K562 (cell line): ENCODE measurements at regions not wholly inside any gene's neighbourhood (a gene's known extent, or its start where the extent isn't known, plus 50 kb on each side); places are given as distances from the start of the nearest gene placed in this dataset.

Experiments
- ATAC-seq: fragments of 200-7000 bp; cut with Tn5 transposase; 3 replicates; pipeline ENCODE4 v1.9.1; 2020; ENCODE audit warnings: moderate library complexity
- BruUV-seq: library from RNA; stranded (reverse); fragments of 400-500 nt; replicated peaks from 2 replicates; lab custom pipeline; 2021; lab: Mats Ljungman, UMichigan
- CTCF ChIA-PET: fragments of 300-600 bp; formaldehyde crosslinking; extraction: SDS; loops from one replicate; lab custom pipeline; 2021; ENCODE audit warnings: low intra/inter-chr PET ratio; lab: Yijun Ruan, JAX
- POLR2A ChIA-PET: fragments of 300-600, 350-650 bp; sonication (Branson Sonifier 250); formaldehyde crosslinking; extraction: SDS; loops from one replicate; lab custom pipeline; 2021; ENCODE audit warnings: antibody characterized with exemption, inconsistent platforms; lab: Yijun Ruan, JAX
- DNase-seq, 4 experiments: peaks; one replicate each; pipeline versions ENCODE4 v3.0.0 to v3.0.0-alpha.2; 2011 to 2018; ENCODE audit warnings: low spot score in 3 of 4, mixed read lengths in 3 of 4; ENCODE audit errors: extremely low read depth in 1 of 4
- FAIRE-seq: peaks from 2 replicates; lab custom pipeline; 2011; peaks lifted over from hg19 to GRCh38; lab: Jason Lieb, UNC
- H2AFZ ChIP-seq: 2 replicates; pipeline ENCODE4 v1.6.0; 2011; ENCODE audit warnings: low read depth, low read length, control low read depth, inconsistent platforms
- H3K27ac ChIP-seq: fragments of 200-600 bp; 3 replicates; pipeline ENCODE4 v1.8.0; 2011; ENCODE audit warnings: low read depth, mild to moderate bottlenecking, control low read depth, inconsistent platforms, low read length, moderate library complexity, mixed read lengths; ENCODE audit errors: extremely low read depth
- H3K27me3 ChIP-seq, 2 experiments: fragments of 300-600 bp in 1 of 2; 2 replicates in 1 of 2; 3 replicates in 1 of 2; pipeline versions ENCODE4 v1.6.0 to v1.8.0; 2011; ENCODE audit warnings: inconsistent platforms in 2 of 2, low read length in 2 of 2, mild to moderate bottlenecking in 1 of 2, mixed read lengths in 1 of 2, moderate library complexity in 1 of 2; ENCODE audit not compliant: control insufficient read depth in 2 of 2, insufficient read depth in 2 of 2
- H3K36me3 ChIP-seq: fragments of 300-600 bp; 3 replicates; pipeline ENCODE4 v1.8.0; 2011; ENCODE audit warnings: mild to moderate bottlenecking, low read length, inconsistent platforms; ENCODE audit not compliant: control insufficient read depth, insufficient read depth
- H3K4me1 ChIP-seq, 2 experiments: fragments of 200-600 bp in 1 of 2; replicated peaks in 1 of 2; 2 replicates in 1 of 2; 3 replicates in 1 of 2; pipeline versions ENCODE4 v1.5.1 to v1.8.0; 2011; ENCODE audit warnings: inconsistent platforms in 2 of 2, low read length in 2 of 2, mild to moderate bottlenecking in 1 of 2, mixed read lengths in 1 of 2, moderate library complexity in 1 of 2; ENCODE audit not compliant: control insufficient read depth in 2 of 2, insufficient read depth in 2 of 2
- H3K4me2 ChIP-seq: 2 replicates; pipeline ENCODE4 v1.6.1; 2011; ENCODE audit warnings: low read length, control low read depth, inconsistent platforms, mixed read lengths; ENCODE audit not compliant: insufficient read depth
- H3K4me3 ChIP-seq: fragments of 200-600 bp; sonication (generic), shearing (Covaris generic); 2 replicates; pipeline ENCODE4 v1.5.1; 2016; ENCODE audit warnings: control low read depth, inconsistent platforms
- H3K79me2 ChIP-seq: fragments of 200-600 bp; 3 replicates; pipeline ENCODE4 v1.8.0; 2011; ENCODE audit warnings: low read length, inconsistent platforms; ENCODE audit not compliant: control insufficient read depth, insufficient read depth
- H3K9ac ChIP-seq, 2 experiments: 2 replicates each; pipeline versions ENCODE4 v1.6.0 to v1.6.1; 2011; ENCODE audit warnings: low read depth in 2 of 2, low read length in 2 of 2, control low read depth in 1 of 2, inconsistent platforms in 1 of 2, mild to moderate bottlenecking in 1 of 2, mixed read lengths in 1 of 2; ENCODE audit not compliant: insufficient read depth in 1 of 2
- H3K9me1 ChIP-seq: one replicate; pipeline ENCODE4 v1.6.0; 2011; ENCODE audit warnings: inconsistent platforms, mild to moderate bottlenecking, low read length, moderate library complexity; ENCODE audit not compliant: control insufficient read depth, insufficient read depth
- H3K9me3 ChIP-seq: replicated peaks from 2 replicates; pipeline ENCODE4 v1.5.1; 2011; ENCODE audit warnings: low read depth, low read length, inconsistent platforms; ENCODE audit not compliant: control insufficient read depth, insufficient read depth
- H4K20me1 ChIP-seq: replicated peaks from 2 replicates; pipeline ENCODE4 v1.6.1; 2011; ENCODE audit warnings: low read length, inconsistent platforms, mixed read lengths; ENCODE audit not compliant: control insufficient read depth, insufficient read depth
- CHCHD3 ChIP-seq: fragments of 250-450 bp; sonication (Bioruptor Pico); IDR thresholded peaks from 2 replicates; pipeline ENCODE4 v2.1.2; 2022; ENCODE audit warnings: mild to moderate bottlenecking
- ELK3 ChIP-seq: fragments of 450-650 bp; formaldehyde crosslinking; IDR thresholded peaks from 2 replicates; pipeline ENCODE4 v1.4.0; 2020; ENCODE audit warnings: mild to moderate bottlenecking
- MAZ ChIP-seq, 2 experiments: fragments of 450-650 bp in 1 of 2; sonication (generic) in 1 of 2; formaldehyde crosslinking; IDR thresholded peaks in 1 of 2; conservative IDR thresholded peaks in 1 of 2; 2 replicates each; pipeline versions ENCODE4 v1.4.0 to v1.5.0; 2020; ENCODE audit warnings: mild to moderate bottlenecking in 1 of 2, missing genetic modification reagents in 1 of 2
- NFYB ChIP-seq: IDR thresholded peaks from 2 replicates; pipeline ENCODE4 v1.6.1; 2011; ENCODE audit warnings: mild to moderate bottlenecking, moderate library complexity; ENCODE audit not compliant: insufficient read length; ENCODE audit errors: extremely low read depth
- NRF1 ChIP-seq, 2 experiments: fragments of 450-650 bp; IDR thresholded peaks in 1 of 2; conservative IDR thresholded peaks in 1 of 2; 2 replicates each; pipeline ENCODE4 v1.6.1; 2014; ENCODE audit warnings: mild to moderate bottlenecking in 2 of 2
- OTX1 ChIP-seq: fragments of 450-650 bp; formaldehyde crosslinking; IDR thresholded peaks from 2 replicates; pipeline ENCODE4 v1.4.0; 2022; ENCODE audit warnings: mild to moderate bottlenecking
- RBFOX2 ChIP-seq: fragments of 200-400 bp; formaldehyde crosslinking; IDR thresholded peaks from 2 replicates; pipeline ENCODE4 v1.6.1; 2017; ENCODE audit warnings: low read depth, mild to moderate bottlenecking, low read length, moderate library complexity
- ZNF134 ChIP-seq: fragments of 250-450 bp; sonication (Bioruptor Pico); conservative IDR thresholded peaks from 2 replicates; pipeline ENCODE4 v1.4.0; 2020
- ZNF551 ChIP-seq: fragments of 250-450 bp; sonication (Bioruptor Pico); IDR thresholded peaks from 2 replicates; pipeline ENCODE4 v1.5.0; 2021; ENCODE audit warnings: mild to moderate bottlenecking, moderate library complexity
- ZNF584 ChIP-seq: fragments of 200-800 bp; sonication (Bioruptor generic); IDR thresholded peaks from 2 replicates; pipeline ENCODE4 v1.6.1; 2016; ENCODE audit warnings: low read depth, mild to moderate bottlenecking, missing genetic modification characterization, missing compliant biosample characterization
- ZSCAN29 ChIP-seq: fragments of 450-650 bp; IDR thresholded peaks from 2 replicates; pipeline ENCODE4 v1.6.1; 2017
- WGBS: fragments of 100-300 bp; shearing (Covaris generic); methylation state at CpG from one replicate; pipeline ENCODE4 v1.1.6; 2016; ENCODE audit warnings: low coverage, mixed read lengths; ENCODE audit not compliant: insufficient coverage; ENCODE audit errors: missing lambda C conversion rate; 5-methylcytosine and 5-hydroxymethylcytosine counted together
- in situ Hi-C: fragments of 300-500 bp; cut with MboI; formaldehyde crosslinking; loops from 4 replicates; pipeline ENCODE4 v1.15.0; 2018; ENCODE audit warnings: inconsistent platforms, mixed read lengths
- intact Hi-C: fragments of 100-400 bp; cut with micrococcal nuclease; formaldehyde crosslinking; loops from 2 replicates; pipeline ENCODE4 v1.14.2; 2022
- TF ChIP-seq, protein P1 (sequence below): fragments of 450-650 bp; IDR thresholded peaks from 2 replicates; pipeline ENCODE4 v1.6.1; 2016; ENCODE audit warnings: antibody characterized with exemption
- TF ChIP-seq, protein P2 (sequence below): fragments of 450-650 bp; formaldehyde crosslinking; IDR thresholded peaks from 2 replicates; pipeline ENCODE4 v1.4.0; 2020; ENCODE audit warnings: mild to moderate bottlenecking, moderate library complexity
- TF ChIP-seq, protein P3 (sequence below): fragments of 250-450 bp; sonication (Bioruptor Pico); IDR thresholded peaks from 2 replicates; pipeline ENCODE4 v1.4.0; 2020

DNA sequence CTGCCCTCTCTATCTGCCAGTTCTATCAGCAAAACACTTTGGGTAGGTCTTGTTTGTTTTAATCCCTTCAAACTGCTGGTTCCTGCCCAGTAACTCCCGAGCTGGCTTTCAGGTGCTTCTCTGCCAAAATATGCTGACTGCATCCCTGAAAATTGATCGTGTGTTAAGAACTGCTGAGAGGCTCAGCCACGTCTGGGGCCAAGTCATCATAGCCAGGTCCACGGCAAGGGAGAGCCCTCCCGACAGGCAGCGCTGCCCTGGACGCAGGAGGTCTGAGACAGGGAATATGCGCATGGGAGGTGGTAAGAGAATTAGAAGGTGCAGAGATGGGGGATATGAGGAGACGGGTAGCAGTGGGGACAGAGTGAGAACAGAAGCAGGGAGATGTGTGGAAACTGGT, 179.7 kb upstream of the TOPAZ1 start:
- no peaks in the 10 kb centered on the region for H3K9me3 ChIP-seq
- BruUV-seq = no TSS peak
- ATAC-seq = no peak
- TF ChIP-seq, protein P1, sequence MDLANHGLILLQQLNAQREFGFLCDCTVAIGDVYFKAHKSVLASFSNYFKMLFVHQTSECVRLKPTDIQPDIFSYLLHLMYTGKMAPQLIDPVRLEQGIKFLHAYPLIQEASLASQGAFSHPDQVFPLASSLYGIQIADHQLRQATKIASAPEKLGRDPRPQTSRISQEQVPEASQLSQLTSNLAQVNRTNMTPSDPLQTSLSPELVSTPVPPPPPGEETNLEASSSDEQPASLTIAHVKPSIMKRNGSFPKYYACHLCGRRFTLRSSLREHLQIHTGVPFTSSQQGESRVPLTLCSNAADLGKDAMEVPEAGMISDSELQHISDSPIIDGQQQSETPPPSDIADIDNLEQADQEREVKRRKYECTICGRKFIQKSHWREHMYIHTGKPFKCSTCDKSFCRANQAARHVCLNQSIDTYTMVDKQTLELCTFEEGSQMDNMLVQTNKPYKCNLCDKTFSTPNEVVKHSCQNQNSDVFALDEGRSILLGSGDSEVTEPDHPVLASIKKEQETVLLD = no peak
- TF ChIP-seq RBFOX2 (no peak), ZNF551 (CRISPR knock-in tag) (no peak), NRF1 (conservative IDR thresholded peaks at IDR 0.05 in 1 of 2, IDR thresholded peaks at IDR 0.05 in 1 of 2) (no peak), ZSCAN29 (no peak), CHCHD3 (CRISPR knock-in tag) (no peak), ZNF584 (CRISPR knock-in tag) (no peak), NFYB (no peak), OTX1 (CRISPR knock-in tag) (no peak), ELK3 (CRISPR knock-in tag) (no peak), MAZ (CRISPR knock-in tag; conservative IDR thresholded peaks at IDR 0.05 in 1 of 2, IDR thresholded peaks at IDR 0.05 in 1 of 2) (no peak), ZNF134 (no peak)
- TF ChIP-seq, protein P2, sequence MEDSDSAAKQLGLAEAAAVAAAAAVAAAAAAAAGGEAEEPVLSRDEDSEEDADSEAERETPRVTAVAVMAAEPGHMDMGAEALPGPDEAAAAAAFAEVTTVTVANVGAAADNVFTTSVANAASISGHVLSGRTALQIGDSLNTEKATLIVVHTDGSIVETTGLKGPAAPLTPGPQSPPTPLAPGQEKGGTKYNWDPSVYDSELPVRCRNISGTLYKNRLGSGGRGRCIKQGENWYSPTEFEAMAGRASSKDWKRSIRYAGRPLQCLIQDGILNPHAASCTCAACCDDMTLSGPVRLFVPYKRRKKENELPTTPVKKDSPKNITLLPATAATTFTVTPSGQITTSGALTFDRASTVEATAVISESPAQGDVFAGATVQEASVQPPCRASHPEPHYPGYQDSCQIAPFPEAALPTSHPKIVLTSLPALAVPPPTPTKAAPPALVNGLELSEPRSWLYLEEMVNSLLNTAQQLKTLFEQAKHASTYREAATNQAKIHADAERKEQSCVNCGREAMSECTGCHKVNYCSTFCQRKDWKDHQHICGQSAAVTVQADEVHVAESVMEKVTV (CRISPR knock-in tag) = no peak
- TF ChIP-seq, protein P3, sequence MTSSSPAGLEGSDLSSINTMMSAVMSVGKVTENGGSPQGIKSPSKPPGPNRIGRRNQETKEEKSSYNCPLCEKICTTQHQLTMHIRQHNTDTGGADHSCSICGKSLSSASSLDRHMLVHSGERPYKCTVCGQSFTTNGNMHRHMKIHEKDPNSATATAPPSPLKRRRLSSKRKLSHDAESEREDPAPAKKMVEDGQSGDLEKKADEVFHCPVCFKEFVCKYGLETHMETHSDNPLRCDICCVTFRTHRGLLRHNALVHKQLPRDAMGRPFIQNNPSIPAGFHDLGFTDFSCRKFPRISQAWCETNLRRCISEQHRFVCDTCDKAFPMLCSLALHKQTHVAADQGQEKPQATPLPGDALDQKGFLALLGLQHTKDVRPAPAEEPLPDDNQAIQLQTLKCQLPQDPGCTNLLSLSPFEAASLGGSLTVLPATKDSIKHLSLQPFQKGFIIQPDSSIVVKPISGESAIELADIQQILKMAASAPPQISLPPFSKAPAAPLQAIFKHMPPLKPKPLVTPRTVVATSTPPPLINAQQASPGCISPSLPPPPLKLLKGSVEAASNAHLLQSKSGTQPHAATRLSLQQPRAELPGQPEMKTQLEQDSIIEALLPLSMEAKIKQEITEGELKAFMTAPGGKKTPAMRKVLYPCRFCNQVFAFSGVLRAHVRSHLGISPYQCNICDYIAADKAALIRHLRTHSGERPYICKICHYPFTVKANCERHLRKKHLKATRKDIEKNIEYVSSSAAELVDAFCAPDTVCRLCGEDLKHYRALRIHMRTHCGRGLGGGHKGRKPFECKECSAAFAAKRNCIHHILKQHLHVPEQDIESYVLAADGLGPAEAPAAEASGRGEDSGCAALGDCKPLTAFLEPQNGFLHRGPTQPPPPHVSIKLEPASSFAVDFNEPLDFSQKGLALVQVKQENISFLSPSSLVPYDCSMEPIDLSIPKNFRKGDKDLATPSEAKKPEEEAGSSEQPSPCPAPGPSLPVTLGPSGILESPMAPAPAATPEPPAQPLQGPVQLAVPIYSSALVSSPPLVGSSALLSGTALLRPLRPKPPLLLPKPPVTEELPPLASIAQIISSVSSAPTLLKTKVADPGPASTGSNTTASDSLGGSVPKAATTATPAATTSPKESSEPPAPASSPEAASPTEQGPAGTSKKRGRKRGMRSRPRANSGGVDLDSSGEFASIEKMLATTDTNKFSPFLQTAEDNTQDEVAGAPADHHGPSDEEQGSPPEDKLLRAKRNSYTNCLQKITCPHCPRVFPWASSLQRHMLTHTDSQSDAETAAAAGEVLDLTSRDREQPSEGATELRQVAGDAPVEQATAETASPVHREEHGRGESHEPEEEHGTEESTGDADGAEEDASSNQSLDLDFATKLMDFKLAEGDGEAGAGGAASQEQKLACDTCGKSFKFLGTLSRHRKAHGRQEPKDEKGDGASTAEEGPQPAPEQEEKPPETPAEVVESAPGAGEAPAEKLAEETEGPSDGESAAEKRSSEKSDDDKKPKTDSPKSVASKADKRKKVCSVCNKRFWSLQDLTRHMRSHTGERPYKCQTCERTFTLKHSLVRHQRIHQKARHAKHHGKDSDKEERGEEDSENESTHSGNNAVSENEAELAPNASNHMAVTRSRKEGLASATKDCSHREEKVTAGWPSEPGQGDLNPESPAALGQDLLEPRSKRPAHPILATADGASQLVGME (CRISPR knock-in tag) = no peak

More for the DNA sequence above, 179.7 kb upstream of the TOPAZ1 start:
- ChIA-PET CTCF (no interaction called here), POLR2A (interaction anchor here (0.7 kb wide), 1 partner anchor 449 kb away, joined by 3 read pairs; no protein-coding TSS in a partner anchor)
- no peaks in the 10 kb centered on the region for H3K79me2 ChIP-seq
- 0 out of 5 replicates have a peak, but pooled peaks cover 0 to 2% of the 10 kb centered on the region in 2 experiments for H3K4me1 ChIP-seq
- no peaks in the 10 kb centered on the region for H3K9me1 ChIP-seq
- FAIRE-seq (no peak), DNase-seq (no peak)
- peaks cover 24 to 68% of the 10 kb centered on the region in 2 experiments for H3K27me3 ChIP-seq
- H3K27ac ChIP-seq = no peak overlapping the region
- intact Hi-C loops (no loop called here), in situ Hi-C loops (no loop called here)
- H3K36me3 ChIP-seq = no peaks in the 10 kb centered on the region
- no peak overlapping the region for H3K4me3 ChIP-seq
- H3K9ac ChIP-seq = no peak overlapping the region
- H4K20me1 ChIP-seq = no peaks in the 10 kb centered on the region
- under 1% methylated on average over 9 of the region's 9 CpGs for WGBS
- no peak overlapping the region for H3K4me2 ChIP-seq
- no peak overlapping the region for H2AFZ ChIP-seq
